Heart right ventricle (tissue), 16 donors: ENCODE measurements at regions not wholly inside any gene's neighbourhood (a gene's known extent, or its start where the extent isn't known, plus 50 kb on each side); places are given as distances from the start of the nearest gene placed in this dataset.

Experiments
- ATAC-seq, 8 donors: fragments of 200-7000 bp; cut with Tn5 transposase; one replicate each; pipeline ENCODE4 v1.9.1; 2020; ENCODE audit warnings: mild to moderate bottlenecking in 8 of 8, moderate library complexity in 8 of 8, moderate number of reproducible peaks in 1 of 8
- DNase-seq, 2 donors: peaks; one replicate each; pipeline ENCODE4 v3.0.0-alpha.2; 2020
- H3K27ac ChIP-seq, 10 donors: fragments of 200-600 bp; sonication (generic) in 2 of 10; one replicate each; pipeline versions ENCODE4 v1.5.0 to v1.8.0; 2020 to 2022; ENCODE audit warnings: mild to moderate bottlenecking in 3 of 10
- H3K27me3 ChIP-seq, 7 donors: fragments of 200-600 bp; one replicate each; pipeline ENCODE4 v1.8.0; 2021 to 2022; ENCODE audit warnings: mild to moderate bottlenecking in 2 of 7
- H3K36me3 ChIP-seq, 9 donors: fragments of 200-600 bp; sonication (generic) in 1 of 9; one replicate each; pipeline versions ENCODE4 v1.5.0 to v1.8.0; 2020 to 2022; ENCODE audit warnings: mild to moderate bottlenecking in 2 of 9
- H3K4me1 ChIP-seq, 9 donors: fragments of 200-600 bp; sonication (generic) in 1 of 9; one replicate each; pipeline versions ENCODE4 v1.5.0 to v1.8.0; 2020 to 2022; ENCODE audit warnings: mild to moderate bottlenecking in 4 of 9
- H3K4me3 ChIP-seq, 10 donors: fragments of 200-600 bp; sonication (generic) in 2 of 10; one replicate each; pipeline versions ENCODE4 v1.5.0 to v1.8.0; 2020 to 2022; ENCODE audit warnings: mild to moderate bottlenecking in 7 of 10, moderate library complexity in 2 of 10
- H3K9me3 ChIP-seq, 11 donors: fragments of 200-600 bp in 10 of 11; sonication (generic) in 2 of 11; one replicate each; pipeline versions ENCODE4 v1.5.0 to v1.8.0; 2013 to 2022; ENCODE audit warnings: mild to moderate bottlenecking in 2 of 11, control low read depth in 1 of 11, moderate library complexity in 1 of 11
- CTCF ChIP-seq, 9 donors: fragments of 200-600 bp; sonication (generic) in 2 of 9; IDR thresholded peaks; one replicate each; pipeline versions ENCODE4 v1.5.0 to v1.8.0; 2021 to 2022; ENCODE audit warnings: antibody characterized with exemption in 9 of 9, mild to moderate bottlenecking in 5 of 9, moderate library complexity in 1 of 9
- WGBS, 2 donors: extraction: QIAGEN DNeasy Blood & Tissue Kit; methylation state at CpG; one replicate each; pipeline ENCODE4 v1.1.7; 2013; ENCODE audit warnings: inconsistent platforms in 1 of 2; 5-methylcytosine and 5-hydroxymethylcytosine counted together
- intact Hi-C, 10 donors: fragments of 100-400 bp; cut with DNase I; formaldehyde crosslinking; loops; one replicate each; pipeline versions ENCODE4 v1.11.1 to v1.14.2; 2022
- donor health status: Arrhythmogenic right ventricular cardiomyopathy.
- donor health status: ischemic (EF 13 %, LVEDD 7.1; RV severe dilation, severe dysfunction).
- donor health status: healthy with polysubstance abuse.
- donor health status: DM: no; HTN: yes; CAD: no.
- donor health status: DM: no; HTN: no; CAD: no.
- donor health status: ischemic (EF 25% LVEDD 6.9; RV normal size, moderate dysfunction).
- donor health status: ischemic (EF 25% LVEDD 5.7; RV mildly dilated, moderate dysfunction).
- donor health status: healthy.
- donor health status: DM: yes; HTN: yes; CAD: no.
- donor health status: Ischemic cardiomyopathy.
- donor health status: ischemic (EF 35%, LVEDD 5.7; RV mildly dilated, moderate dysfunction).
- donor health status: nonischemic (EF 11% LVEDD 7.7; RV severe dilation, severe dysfunction).
- donor health status: DM: yes; HTN: yes; CAD: no.
- donor health status: PGD.
- donor health status: ischemic (EF 29% LVEDD 5.4; RV normal size, mild dysfunction).
- donor health status: nonischemic (EF 23%, LVEDD 6.1; RV moderate dilation, normal function).

GRCh38 chr13:37338726-37339385 lies 233.4 kb upstream of the CSNK1A1L start:
- DNase-seq: no peak
- WGBS, 2 donors: 46 to 72% methylated on average over 5 of the region's 5 CpGs
- ATAC-seq: no peak
- H3K4me3 ChIP-seq: no peak overlapping the region
- no peaks in the 10 kb centered on the region for H3K4me1 ChIP-seq
- TF ChIP-seq CTCF (IDR thresholded peaks at IDR 0.05): no peak
- H3K9me3 ChIP-seq: no peaks in the 10 kb centered on the region
- no peak overlapping the region for H3K27ac ChIP-seq
- no peaks in the 10 kb centered on the region for H3K27me3 ChIP-seq
- intact Hi-C loops: no loop called here
- no peaks in the 10 kb centered on the region for H3K36me3 ChIP-seq

- WGBS, 2 donors: 64 to 65% methylated on average over 2 of the region's 2 CpGs
- intact Hi-C loops: no loop called here
- no peak for ATAC-seq
These were observed 220.9 kb upstream of the CSNK1A1L start for GRCh38 chr13:37326334-37326733.

GRCh38 chr13:37319031-37319443 lies 213.6 kb upstream of the CSNK1A1L start:
- Histone ChIP-seq H3K9me3 (peaks cover 0 to 31% (median 3%) of the 10 kb centered on the region in 11 donors), H3K36me3 (no peaks in the 10 kb centered on the region), H3K4me1 (no peaks in the 10 kb centered on the region), H3K27ac (no peak overlapping the region), H3K27me3 (no peaks in the 10 kb centered on the region), H3K4me3 (no peak overlapping the region)
- no peak for TF ChIP-seq CTCF (IDR thresholded peaks at IDR 0.05)
- DNase-seq (no peak), ATAC-seq (no peak)
- intact Hi-C loops: no loop called here

More at GRCh38 chr13:37326334-37326733, 220.9 kb upstream of the CSNK1A1L start:
- Histone ChIP-seq H3K4me3 (no peak overlapping the region), H3K9me3 (peaks cover 0 to 17% (median 10%) of the 10 kb centered on the region in 11 donors), H3K36me3 (no peaks in the 10 kb centered on the region), H3K4me1 (no peaks in the 10 kb centered on the region), H3K27me3 (no peaks in the 10 kb centered on the region), H3K27ac (no peak overlapping the region)
- no peak for DNase-seq
- no peak for TF ChIP-seq CTCF (IDR thresholded peaks at IDR 0.05)

GRCh38 chr13:37316935-37317334 lies 211.5 kb upstream of the CSNK1A1L start:
- Histone ChIP-seq H3K4me3 (no peak overlapping the region), H3K9me3 (peaks cover 0 to 31% (median 3%) of the 10 kb centered on the region in 11 donors), H3K4me1 (peaks cover 0 to 3% (median 0%) of the 10 kb centered on the region in 9 donors), H3K27me3 (no peaks in the 10 kb centered on the region), H3K27ac (no peak overlapping the region), H3K36me3 (no peaks in the 10 kb centered on the region)
- no peak for TF ChIP-seq CTCF (IDR thresholded peaks at IDR 0.05)
- ATAC-seq (no peak), DNase-seq (no peak)
- intact Hi-C loops: no loop called here
- 89 to 96% methylated on average over 6 of the region's 6 CpGs for WGBS, 2 donors
